GDM1 (cell line): ENCODE measurements at regions not wholly inside any gene's neighbourhood (a gene's known extent, or its start where the extent isn't known, plus 50 kb on each side); places are given as distances from the start of the nearest gene placed in this dataset.
"Not testable (repeated sequence)": the region's sequence is repeated elsewhere in the genome, so short reads cannot be mapped to it uniquely, and the experiment has no call there.

ENCODE experiments used
- DNase-seq: peaks from one replicate; lab custom pipeline; 2025; lab: John Stamatoyannopoulos, UW

DNA sequence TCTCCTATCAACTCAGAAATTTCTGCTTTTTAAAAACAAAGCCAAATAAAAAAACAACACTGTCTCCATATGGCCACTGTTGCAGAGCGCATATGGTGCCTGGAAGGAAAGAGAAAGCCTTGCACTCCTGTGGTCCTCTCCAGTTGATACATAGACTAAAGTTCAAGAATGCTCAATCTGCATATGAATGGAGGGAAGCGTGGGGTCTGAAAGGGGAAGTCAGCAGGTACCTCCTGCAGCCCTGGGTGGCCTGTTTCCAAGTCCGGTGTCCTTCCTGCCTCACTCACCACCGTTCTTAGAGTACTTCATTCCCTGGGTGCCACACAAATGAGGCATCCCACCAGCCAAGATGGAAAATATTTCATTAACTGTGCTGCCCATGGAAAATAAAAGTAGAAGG, 138.3 kb upstream of the PALS2 start:
- no peak for DNase-seq

DNA sequence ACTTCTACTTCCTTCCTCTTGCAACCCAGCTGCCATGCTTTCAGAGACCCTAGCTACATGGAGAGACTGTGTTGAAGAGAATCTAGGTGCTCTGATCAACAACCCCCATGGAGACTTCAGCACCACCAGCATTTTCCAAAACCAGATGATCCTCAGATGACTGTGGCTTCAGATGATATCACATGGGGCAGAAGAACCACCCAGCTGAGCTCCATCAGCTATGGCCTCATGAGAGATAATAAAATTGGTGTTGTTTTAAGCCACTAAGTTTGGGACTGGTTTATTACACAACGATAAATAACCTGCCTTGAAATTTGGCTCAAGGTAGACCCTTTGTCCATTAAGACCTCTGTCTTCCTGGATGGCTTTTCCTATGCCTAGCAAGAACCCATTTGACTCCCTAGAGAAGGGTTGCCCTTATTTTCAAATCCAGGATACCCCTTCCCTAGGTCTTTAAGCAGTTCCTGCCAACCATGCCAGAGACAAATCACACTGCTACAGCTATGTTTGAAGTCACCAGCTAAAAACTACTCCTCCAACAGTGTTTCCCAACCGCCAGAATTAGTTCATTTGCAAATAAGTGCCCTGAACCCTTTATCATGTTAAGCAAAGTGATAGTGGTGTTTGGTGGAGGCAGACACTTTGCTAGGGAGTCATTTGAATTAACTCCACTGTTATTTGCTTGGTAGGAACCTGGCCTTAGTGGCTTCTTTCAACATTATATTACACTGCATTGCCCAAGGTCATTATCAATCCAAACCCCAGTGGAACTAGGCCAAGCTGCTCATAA, 136.9 kb upstream of the PALS2 start:
- DNase-seq: no peak

DNA sequence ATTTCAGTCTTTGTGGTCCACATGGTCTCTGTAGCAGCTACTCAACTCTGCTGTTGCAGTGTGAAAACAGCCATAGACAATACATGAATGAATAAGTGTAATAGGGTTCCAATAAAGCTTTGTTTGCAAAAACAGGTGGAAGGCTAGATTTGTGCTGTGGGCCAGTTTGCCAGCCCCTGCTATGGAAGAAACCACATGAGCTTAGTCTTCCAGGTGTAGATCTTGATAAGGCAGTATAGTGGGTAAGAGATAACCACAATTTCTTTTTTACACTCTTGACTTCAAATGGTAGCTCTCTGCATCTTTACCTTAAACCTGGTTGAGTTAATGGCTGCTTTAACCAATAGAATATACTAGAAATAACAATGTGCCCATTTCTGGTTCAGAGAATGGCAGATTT, 135.0 kb upstream of the PALS2 start:
- no peak for DNase-seq

DNA sequence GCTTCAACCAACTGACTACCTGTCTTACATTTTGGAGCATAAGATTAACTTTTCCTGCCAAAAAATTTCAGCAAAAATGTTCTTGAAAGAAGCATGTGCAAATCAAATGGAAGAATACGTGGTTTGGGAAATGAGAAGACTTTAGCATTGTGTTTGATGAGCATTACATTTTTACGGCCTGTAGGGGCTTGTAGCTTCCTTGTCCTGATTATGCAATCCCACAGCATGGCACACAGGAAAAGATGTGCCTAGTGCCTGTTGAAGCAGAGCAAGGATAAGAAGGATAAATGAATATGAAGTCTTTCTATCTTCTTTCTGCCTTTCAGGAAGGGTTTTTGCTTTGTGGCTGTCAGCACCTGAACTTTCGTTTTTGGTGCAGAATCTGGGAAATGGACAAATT, 134.1 kb upstream of the PALS2 start:
- not testable (repeated sequence) for DNase-seq

DNA sequence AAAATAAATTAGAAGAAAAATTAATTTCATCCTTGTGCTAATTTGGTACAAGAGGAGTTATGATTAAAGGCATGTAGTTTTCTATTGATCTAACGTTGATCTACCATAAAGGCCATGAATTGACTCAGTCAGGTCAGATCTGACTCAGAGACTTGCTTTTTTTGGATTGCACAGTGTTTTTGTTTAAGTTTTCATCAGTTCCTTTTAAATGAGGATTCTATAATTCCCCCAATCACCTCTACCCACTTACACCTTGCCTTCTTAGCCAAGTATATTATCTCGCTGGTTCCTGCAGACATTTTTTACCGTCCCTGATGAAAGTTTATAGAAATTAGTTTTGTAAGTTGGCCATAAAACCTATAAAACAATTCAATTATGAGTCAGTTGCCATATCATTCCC, 132.4 kb upstream of the PALS2 start:
- DNase-seq: no peak

DNA sequence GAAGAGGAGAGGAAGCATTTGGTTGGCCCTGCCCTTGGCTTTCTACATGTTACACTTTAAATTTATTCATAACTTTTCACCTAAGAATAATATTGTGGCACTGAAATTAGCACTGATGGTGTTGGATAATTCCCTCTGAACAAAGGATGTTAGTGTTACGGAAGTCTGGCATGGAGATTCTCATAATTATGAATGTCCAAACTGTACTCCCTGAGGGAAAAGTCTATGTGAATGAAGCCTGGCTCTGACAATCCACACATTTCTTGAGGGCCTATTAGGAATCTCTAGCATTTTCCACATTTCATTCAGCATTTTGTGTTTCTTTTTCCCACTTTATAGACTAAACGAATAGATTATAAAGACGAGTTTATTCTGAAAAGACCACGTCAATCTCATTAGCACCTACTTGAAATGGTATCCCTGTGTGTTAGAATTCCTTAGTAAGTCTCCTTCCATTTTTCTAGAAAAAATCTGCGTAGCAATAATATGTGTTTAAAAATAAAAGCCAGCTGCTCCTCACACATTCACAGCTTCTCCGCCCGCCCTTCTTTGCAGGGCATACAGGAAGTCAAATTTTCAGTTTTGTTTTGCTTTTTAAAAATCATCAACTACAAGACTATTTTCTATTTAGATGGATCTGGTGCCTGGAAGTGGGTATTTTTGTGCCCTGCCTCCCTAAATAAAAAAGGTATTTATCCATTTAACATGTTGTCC, 131.8 kb upstream of the PALS2 start:
- no peak for DNase-seq

DNA sequence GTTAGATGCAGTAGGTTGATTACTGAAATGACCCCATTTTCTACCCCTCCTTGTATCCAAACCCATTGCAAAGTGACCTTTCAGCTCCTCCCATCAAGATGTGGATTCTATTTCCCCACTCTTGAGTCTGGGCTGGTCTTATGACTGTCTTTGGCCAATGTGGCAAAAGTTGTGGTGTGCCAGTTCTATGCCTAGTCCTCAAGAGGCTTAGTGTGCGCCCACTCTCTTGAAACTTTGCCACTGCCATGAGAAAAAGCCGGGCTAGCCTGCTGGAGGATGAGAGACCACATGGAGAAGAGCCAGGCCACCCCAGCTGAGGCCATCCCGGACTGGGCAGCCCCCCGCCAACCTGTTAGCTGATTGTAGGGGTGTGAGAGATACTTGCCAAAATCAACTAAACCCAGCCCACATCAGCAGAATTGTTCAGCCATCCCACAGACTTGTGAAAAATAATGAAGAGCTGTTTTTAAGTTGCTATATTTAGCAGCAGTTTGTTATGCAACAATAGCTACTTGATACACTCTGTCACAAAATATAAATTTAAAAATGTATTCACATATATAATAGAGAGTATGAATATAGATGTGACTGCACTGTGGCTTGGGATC, 131.0 kb upstream of the PALS2 start:
- DNase-seq: no peak

DNA sequence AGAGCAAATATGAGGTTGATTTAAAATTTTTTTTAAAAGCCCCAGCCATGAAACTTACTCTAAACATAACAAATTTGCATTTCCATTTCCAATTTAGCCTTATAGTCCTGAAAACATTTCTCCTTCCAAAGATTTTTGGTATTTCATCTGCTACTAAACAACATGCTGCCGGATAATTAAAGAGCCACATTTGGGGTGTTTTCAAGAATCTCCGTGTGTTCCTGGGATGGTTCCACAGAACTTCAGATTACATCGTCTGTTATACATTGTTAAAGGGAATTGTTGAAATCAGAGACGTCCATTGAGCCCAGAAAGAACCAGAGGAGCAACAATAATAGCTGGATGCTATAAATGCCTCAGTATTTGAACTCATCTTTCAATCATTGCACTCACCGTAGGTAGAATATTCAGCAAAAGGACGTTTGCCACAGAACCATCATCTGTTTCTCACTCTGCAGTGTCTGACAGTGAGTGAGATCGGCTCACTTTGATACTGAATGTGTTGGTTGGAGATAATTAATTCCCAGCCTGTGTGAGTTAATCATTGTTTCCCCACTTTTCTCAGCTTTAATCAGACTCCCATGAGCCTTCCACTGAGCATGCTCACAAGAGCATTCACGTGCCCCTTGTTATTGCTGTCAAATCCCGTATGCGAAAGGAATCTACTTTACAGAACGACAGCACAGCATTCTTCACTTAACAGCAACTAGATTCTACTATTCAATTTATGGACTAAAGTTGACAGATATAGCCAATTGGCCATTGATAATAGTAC, 128.4 kb upstream of the PALS2 start:
- DNase-seq: no peak

DNA sequence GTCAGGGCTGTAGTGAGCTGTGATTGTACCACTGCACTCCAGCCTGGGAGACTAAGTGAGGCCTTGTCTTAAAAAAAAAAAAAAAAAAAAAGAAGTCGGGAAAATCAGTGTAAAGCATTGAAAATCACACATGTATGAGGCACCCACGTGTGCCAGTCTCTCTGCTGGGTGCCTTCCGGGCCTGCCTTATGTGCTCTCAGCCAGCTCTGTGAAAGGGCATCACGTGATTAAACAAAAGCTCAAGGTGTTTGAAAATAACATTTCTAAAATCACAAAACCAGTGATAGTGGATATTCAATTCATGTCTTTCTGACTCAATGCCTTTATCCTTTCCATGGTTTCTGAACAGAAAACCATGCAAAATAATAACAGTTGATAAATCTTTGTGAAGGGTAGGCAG, 125.2 kb upstream of the PALS2 start:
- DNase-seq: no peak

DNA sequence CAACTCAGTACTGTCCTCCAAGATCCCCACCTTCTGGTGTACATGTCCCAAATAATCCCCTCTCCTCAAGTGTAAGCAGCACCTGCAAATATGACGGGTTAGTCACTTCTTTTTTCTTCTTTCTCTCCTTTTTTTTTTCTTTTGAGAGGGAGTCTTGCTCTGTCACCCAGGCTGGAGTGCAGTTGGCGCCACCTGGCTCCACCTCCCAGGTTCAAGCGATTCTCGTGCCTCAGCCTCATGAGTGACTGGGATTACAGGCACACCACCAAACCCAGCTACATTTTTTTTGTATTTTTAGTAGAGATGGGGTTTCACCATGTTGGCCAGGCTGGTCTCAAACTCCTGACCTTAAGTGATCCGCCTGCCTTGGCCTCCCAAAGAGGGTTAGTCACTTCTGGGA, 123.8 kb upstream of the PALS2 start:
- DNase-seq: not testable (repeated sequence)

DNA sequence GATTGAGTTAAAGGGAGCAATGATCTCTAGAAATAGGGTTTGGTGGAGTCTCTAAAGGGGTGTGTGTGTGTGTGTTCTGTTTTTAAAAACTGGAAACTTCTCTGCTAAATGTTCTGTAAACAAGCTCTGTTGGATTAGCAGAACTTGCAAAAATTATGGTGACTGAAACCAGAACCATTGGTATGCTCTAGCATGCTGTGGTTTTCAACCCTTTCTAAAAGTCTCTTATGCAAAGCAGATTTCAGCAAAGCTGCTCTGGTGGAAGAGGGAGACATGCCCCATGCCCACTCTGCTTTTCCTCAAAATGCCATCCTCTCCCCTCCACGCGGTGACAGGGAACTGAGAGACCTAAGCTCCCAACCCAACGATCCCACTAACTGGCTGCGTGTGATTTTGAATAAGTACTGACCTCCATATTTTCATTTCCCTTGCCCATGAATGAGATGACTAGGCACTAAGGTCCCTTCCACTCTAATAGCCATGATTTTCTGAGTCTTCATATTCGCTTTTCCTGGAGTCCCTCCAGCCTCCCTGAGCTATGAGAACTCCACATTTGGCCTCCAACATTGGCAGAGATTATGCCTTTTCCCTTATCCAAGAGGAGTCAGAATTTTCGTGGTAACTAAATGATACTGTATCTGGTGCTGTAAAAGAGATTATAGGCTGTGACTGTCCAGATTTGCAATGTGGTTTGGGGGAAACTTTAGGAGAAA, 117.3 kb upstream of the PALS2 start:
- no peak for DNase-seq

DNA sequence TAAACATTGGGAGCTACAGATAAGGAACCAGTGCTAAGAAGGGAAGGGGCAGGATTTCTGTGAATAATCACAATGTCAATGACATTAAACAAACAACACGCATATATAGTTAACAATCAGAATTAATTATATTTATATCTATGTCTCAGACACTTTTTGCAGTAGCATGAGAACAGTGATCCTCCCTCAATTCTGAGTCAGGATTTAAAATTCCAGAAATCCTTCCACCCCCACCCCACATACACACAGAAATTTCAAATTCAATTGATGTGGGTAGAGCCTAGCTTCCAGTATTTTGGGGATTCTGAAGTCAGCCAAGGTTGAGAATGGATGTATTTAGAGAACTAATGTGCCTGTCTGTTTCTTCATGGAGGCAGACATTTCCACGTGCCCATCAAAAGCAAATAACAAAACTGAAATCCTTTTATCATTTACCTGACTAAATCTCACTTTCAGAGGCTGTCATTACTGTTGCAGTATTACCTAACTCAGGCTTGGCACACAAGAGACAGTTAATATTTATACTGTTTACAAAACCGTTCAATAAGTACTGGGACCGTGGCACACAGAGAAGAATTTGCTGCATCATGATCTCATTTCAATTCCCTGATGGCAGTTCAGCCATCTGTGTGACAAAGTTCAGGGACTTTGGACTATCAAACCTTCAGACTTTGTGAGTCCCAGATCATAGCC, 116.6 kb upstream of the PALS2 start:
- DNase-seq: no peak

DNA sequence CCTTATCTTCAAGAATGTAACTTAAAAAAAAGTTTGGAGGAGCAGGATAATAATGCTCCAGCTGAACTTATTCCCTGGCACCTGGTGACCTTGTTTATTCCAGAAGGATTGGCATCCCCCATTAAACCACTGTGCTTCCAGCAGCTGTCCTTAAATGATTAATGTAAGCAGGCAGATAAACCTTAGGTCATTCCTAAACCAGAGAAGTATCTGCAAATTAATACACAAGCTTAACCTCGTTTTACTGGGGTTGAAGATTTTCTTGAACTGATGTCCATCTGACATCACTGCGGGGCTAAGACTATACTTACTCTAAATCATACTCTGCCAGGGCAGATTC, 116.1 kb upstream of the PALS2 start:
- DNase-seq: no peak

DNA sequence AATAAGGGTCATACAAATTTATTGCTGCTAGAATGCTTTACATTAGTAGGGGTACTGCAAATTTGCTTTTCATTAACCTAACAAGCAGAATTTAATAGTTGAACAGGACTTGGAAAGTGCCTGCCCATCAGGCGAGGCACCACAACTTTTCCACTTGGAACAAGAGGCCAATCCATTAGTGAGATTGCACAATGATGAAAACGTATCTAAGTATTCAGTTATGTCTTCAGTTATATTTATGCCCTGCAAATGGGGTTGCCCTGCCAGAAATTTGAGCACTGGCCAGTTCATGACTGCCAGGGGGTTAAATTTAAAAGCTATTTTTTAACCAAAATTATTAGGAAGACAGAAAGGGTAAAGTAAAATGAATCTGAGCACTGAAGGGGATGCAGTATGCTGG, 111.1 kb upstream of the PALS2 start:
- DNase-seq: no peak

DNA sequence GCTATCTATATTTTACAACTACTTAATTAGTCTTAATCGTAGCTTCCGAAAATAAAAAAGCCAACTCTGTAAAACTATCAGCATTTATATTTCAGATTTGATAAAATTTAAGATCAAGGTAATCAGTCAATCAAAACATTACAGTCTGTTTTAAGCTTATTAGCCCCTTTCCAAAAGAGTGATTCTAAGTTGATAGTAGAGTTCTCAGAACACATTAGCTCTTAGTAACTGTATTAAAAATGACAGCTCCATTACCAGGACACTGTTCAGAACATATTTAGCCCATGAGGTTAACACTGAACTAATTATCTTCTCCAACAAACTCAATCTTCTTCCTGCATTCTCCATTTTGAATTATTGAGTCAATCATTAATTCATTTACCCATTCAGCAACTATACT, 110.3 kb upstream of the PALS2 start:
- DNase-seq: no peak

DNA sequence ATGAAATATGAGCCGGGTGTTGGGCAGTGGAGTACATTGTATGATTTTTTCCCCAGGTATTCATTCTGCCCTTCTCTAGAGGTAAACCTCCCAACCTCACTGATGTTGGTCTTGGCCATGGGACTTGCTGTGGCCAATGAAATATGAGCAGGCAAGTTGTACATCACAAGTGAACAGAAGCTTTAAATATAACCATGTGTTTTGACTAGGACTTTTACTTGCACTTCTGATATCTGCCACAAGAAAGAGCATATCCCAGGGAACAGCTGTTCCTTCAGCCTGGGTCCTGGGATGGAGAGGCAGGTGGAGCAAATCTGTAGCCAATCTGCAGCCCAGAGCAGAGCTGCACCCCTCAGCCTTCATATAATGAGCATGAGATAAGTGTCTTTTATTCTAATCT, 109.8 kb upstream of the PALS2 start:
- no peak for DNase-seq

DNA sequence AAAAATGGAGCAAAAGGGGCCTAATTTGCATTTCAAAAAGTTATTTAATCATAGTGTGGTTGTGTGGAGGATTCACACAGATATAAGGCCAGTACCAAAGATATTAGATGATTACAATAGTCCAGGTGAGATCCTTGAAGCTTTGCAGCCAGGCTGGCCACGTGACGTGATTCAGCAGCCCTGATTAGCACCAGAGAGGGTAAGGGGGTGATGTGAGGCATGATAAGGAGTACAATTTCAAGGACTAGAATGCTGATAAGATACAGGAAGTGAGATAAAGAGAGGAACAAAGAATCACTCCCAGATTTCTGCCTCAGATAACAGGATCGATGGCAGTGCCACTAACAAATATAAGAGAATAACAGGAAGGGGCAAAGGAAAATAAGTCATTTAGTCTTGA, 108.4 kb upstream of the PALS2 start:
- DNase-seq: no peak

DNA sequence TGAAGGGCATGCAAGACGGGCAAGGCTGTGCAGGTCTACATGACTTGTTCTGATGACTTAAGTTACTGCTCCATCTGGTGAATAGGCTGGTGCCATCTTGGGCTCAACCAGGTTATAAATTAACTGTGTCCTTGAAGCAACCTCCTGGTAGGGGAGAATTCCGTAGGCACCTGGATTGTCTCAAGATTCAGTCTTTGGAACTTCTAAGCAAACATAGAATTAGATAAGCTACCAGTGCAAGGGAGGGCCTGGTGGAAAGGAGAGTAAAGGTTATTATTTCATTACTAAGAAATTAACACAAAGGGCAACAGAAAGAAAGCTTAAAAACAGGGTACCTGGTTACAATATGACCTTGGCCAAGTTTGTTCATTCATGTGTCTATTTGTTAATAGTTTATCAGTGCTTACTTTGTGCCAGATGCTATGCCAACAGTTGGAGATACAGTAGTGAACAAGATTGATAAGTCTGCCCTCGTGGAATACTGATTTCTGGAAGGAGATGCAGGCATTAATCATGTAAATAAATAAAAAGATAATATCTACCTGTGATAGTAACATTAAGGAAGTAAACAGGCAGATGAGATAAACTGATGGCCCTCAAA, 107.0 kb upstream of the PALS2 start:
- no peak for DNase-seq

DNA sequence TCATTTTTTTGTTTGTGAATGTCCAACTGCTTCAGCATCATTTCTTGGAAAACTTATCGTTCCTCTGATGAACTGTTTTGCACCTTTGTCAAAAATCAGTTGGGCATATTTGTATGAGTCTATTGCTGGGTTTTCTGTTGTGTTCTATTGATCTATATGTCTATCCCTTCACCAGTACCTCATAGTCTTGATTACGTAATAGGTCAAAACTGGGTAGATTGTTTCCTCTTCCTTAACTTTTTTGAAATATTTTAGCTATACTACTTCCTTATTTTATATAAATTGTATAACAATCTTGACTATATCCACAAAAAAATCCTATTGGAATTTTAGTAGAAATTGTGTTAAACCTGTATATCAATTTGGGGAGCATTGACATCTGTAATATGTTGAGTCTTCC, 104.1 kb upstream of the PALS2 start:
- no peak for DNase-seq

DNA sequence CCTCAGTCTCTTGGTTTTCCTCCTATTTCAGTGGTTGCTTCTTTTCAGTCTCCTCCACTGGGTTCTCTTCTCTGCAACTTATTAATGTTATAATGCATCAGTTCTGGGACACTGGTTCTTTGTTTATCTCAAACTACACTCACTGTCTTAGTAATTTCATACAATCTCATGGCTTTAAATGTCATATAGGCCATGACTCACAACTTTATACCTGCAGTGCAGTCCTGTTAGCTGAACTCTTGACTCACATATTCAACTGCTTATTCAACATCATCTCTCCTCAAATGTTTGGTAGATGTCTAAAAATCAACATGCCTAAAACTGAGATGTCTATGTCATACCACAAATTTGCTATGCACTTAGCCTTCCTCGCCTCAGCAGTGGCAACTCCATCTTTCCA, 101.2 kb upstream of the PALS2 start:
- no peak for DNase-seq
